Fibroblast of villous mesenchyme (primary cell): ENCODE measurements at regions not wholly inside any gene's neighbourhood (a gene's known extent, or its start where the extent isn't known, plus 50 kb on each side); places are given as distances from the start of the nearest gene placed in this dataset.
"Not testable (repeated sequence)": the region's sequence is repeated elsewhere in the genome, so short reads cannot be mapped to it uniquely, and the experiment has no call there.

Experiments used
- DNase-seq: peaks from one replicate; pipeline ENCODE4 v3.0.0-alpha.2; 2010; ENCODE audit warnings: low read depth
- H3K4me3 ChIP-seq: 2 replicates; pipeline ENCODE4 v1.5.1; 2011; ENCODE audit warnings: low read depth, mild to moderate bottlenecking, low read length
- TF ChIP-seq, protein P1 (sequence below): IDR thresholded peaks from 2 replicates; pipeline ENCODE4 v1.5.1; 2012; ENCODE audit warnings: low read depth, mild to moderate bottlenecking, low read length; ENCODE audit not compliant: insufficient read depth

DNA sequence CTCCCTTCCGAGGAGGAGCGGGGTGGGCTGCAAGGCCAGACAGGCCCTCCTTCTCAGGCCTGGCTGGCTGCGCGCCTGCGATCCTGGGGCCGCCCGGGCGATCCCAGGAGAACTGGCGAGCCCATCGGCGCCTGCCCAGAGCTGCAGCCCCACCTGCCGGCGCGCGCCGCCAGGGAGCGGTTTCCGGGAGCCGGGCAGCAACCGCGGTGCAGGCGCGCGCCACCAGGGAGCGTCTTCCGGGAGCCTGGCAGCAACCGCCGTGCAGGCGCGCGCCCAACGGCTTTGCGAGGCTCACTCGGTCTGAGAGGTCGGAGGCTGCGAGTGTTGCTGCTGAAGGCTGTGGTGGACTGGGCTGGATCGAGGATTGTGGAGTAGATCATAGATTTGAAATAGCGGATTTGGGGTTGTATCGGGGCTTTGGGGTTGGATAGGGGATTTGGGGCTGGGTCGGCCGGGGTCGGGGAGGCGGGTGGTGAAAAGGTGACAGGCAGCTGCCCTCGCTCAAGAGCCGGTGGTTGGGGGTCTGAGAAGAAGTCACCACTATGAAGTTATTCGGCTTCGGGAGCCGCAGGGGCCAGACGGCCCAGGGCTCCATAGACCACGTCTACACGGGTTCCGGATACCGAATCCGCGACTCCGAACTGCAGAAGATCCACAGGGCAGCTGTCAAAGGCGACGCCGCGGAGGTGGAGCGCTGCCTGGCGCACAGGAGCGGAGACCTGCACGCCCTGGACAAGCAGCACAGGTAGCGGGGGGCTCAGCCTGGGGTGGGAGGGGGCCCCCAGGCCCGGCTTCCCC lies 668.9 kb downstream of the SPATA31A6 start:
- TF ChIP-seq, protein P1, sequence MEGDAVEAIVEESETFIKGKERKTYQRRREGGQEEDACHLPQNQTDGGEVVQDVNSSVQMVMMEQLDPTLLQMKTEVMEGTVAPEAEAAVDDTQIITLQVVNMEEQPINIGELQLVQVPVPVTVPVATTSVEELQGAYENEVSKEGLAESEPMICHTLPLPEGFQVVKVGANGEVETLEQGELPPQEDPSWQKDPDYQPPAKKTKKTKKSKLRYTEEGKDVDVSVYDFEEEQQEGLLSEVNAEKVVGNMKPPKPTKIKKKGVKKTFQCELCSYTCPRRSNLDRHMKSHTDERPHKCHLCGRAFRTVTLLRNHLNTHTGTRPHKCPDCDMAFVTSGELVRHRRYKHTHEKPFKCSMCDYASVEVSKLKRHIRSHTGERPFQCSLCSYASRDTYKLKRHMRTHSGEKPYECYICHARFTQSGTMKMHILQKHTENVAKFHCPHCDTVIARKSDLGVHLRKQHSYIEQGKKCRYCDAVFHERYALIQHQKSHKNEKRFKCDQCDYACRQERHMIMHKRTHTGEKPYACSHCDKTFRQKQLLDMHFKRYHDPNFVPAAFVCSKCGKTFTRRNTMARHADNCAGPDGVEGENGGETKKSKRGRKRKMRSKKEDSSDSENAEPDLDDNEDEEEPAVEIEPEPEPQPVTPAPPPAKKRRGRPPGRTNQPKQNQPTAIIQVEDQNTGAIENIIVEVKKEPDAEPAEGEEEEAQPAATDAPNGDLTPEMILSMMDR = peak; percentile 5
- peak; percentile 2 for DNase-seq
- not testable (repeated sequence) for H3K4me3 ChIP-seq

GRCh38 chr9:42860133-42860532 lies 676.7 kb downstream of the SPATA31A6 start:
- not testable (repeated sequence) for DNase-seq, H3K4me3 ChIP-seq

DNA sequence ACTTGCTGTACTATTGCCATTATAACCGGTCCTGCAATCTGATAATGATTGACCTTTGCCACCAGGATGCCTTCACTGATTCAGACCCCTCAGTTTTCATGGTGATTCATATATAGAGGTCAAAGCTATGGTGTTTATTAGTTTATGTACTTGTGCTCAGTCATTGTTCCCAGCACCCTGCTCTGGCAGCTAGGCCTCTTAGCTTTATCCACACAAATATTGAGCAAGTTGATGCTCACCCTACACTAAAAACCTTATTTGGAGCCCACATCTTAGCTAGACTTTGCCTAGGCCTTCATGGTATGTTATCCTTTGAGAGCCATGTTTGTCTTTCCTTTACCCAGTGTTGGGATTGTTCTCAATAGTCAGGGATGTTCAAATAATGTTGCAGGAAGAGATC lies 679.0 kb downstream of the SPATA31A6 start:
- not testable (repeated sequence) for DNase-seq, H3K4me3 ChIP-seq
